Activated CD4-positive, alpha-beta T cell treated with anti-CD3 and anti-CD28 coated beads, Interleukin-2, amount 50 U/mL, for 4 hours (primary cell): ENCODE measurements at regions not wholly inside any gene's neighbourhood (a gene's known extent, or its start where the extent isn't known, plus 50 kb on each side); places are given as distances from the start of the nearest gene placed in this dataset.
A peak's percentile ranks its signal among the peaks of the same experiment; 100 is the strongest.
"Not testable (repeated sequence)": the region's sequence is repeated elsewhere in the genome, so short reads cannot be mapped to it uniquely, and the experiment has no call there.

Experiments used
- DNase-seq, 2 experiments: peaks; one replicate each; pipeline ENCODE4 v3.0.0-alpha.2; 2020

GRCh38 chr18:46229641-46230040 lies 125.5 kb downstream of the HAUS1 start:
- DNase-seq = not testable (repeated sequence)

GRCh38 chr18:46236156-46236555 lies 132.0 kb downstream of the HAUS1 start:
- DNase-seq = no peak

DNA sequence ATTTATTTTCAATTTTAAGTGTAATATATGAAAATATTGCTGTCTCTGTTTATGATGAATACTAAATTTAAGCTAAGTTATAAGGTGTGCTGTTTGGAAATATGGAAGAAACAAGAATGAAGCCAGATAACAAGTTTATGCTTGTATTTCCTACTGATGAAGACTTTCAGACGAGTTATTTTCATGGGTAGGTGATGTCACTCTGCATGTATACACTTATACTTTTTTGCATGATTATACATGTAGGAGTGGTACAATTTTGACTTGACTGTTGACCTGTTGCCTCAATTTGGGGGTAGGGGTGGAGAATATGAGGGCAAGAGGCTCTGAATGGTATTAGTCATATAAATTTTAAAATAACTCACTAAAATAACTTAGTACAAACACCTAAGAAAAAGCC lies 133.7 kb downstream of the HAUS1 start:
- DNase-seq = no peak

DNA sequence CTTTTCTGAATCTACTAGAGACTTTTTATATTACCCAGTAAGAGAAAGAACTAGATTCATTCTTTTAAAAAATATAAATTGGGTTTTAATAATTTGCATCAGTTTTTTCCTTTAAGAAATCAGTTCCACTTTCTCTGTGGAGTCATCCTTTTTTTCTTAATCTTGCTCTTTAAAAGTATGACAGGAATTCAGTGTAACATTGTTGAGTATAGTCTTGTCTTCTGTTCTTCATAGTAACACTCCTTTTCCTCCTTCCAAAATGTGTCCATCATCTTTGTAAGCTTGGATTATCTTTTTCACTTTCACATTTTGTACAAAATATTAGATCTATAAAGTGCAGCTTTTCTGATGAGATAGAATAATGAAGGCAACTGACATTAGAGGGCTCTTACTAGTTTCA lies 135.4 kb downstream of the HAUS1 start:
- DNase-seq = no peak

DNA sequence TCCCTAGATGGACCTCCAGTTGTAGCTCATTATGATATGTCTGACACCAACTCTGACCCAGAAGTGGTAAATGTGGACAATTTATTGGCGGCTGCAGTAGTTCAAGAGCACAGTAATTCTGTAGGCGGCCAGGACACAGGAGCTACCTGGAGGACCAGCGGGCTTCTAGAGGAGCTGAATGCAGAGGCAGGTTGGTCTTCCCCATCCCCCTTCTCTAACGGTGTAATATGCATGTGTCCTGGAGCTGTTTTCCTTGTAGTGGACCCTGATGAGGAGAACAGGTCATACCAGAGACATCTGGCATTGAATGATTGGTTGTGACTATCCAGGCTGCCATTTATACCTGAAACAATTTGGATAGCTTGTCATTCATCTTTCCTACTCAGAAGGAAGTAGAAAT lies 135.8 kb downstream of the HAUS1 start:
- DNase-seq = no peak

- not testable (repeated sequence) for DNase-seq
Measured at GRCh38 chr18:46241393-46241792, 137.2 kb downstream of the HAUS1 start.

GRCh38 chr18:46242183-46242582 lies 138.0 kb downstream of the HAUS1 start:
- DNase-seq = no peak

- no peak for DNase-seq
Measured at GRCh38 chr18:46243095-46243494, 138.9 kb downstream of the HAUS1 start.

- DNase-seq = no peak
Measured at GRCh38 chr18:46243673-46244072, 139.5 kb downstream of the HAUS1 start.

DNA sequence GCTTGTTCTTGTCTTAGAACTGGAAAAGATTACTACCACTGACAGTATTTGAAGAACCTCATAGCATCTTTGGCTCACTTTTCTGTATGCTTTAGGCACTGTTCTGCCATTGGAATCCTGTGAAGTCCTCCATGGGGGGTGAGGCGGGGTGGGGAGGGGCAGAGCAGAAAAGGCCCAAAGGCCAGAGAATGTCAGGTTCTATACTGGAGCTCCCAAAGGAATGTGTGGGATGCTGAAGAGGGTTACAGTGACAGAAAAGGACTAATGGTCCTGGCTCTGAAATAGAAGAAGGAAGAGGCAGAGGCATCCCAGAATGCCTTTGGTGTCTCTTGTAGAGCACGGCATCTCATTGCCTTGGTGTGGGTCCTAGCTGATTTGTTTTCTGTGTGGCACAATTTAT lies 141.9 kb downstream of the HAUS1 start:
- no peak for DNase-seq

DNA sequence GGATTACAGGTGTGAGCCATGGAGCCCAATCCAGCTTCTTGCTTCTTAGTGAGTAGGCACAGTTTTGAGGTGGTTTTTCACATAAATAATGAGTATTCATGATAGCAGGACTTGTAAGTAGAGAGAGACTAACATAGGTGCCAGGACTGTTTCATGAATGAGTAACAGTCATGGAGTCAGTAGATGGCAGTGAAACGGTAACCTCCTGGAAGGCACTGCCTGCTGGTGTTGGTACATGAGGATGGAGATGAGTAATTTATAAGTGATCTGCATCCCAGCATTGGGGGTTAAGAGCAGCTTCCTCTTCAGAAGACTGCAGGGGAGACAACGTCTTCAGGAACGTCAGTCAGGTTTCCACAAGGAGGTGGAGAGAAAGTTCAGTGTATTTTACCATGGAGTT lies 143.8 kb downstream of the HAUS1 start:
- no peak for DNase-seq

DNA sequence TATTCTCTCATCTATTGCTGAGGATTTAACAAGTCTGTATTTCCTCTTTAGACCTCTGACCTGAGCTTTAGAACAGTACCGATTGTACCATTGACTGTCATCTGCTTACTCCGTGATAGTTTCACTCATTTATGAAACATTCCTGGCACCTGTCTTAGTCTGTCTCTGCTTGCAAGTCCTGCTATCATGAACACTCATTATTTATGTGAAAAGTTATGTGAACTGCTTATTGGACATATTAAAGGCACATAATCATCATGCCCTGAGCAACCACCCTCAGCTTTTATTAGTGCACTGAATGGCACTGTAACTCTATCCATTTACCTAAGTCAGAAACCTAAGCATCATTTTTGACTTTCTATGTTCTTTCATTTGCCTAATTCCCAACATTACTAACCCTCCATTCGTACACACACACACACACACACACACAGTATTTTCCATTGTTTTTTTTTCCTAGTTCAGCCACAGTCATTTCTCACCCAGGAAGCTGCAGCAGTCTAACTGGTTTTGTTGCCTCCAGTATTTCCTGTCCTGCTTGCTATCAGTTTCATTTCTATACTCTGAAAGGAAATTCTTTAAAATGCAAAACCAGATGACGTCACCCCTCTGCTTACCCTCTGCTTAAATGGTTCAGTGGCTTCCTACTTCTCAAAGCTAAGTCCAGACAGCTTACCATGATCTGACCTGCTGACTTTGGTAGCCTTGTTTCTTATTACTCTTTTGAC lies 146.1 kb downstream of the HAUS1 start:
- DNase-seq = peak; percentile 25 to 33

DNA sequence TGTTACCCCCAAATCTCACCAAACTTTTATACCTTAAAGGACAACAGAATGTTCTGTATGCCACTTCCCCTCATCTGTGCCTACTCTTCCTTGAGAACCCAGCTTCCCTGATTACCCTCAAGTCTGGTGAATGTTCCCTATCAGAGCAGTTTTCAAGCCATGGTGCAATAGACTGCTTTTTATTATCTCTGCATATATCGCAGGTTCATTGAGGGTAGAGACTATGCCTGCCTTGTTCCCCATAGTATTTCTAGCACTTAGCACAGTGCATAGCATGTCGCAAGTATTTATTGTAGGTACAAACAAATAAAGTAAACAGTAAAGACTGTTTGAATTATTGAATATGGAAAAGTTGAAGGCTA lies 146.6 kb downstream of the HAUS1 start:
- no peak for DNase-seq

DNA sequence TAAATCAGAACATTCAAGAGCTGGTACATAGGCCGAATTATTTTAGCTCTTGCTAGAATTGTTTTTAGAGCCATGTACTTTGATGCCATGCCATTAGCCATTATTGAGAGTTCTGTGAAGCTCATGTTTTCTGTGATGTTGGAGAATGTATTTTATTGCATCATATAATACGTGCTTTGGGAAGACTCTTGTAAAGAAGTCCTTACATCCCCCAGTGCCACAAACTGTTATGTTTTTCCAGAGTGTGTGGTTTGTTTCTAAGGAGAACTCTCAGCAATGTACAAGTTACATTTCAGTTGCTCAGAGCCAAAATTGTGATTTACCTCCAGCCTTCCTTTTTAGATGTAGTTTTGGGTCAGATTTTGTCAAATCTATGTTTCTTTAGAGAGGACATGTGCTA lies 148.6 kb downstream of the HAUS1 start:
- no peak for DNase-seq

DNA sequence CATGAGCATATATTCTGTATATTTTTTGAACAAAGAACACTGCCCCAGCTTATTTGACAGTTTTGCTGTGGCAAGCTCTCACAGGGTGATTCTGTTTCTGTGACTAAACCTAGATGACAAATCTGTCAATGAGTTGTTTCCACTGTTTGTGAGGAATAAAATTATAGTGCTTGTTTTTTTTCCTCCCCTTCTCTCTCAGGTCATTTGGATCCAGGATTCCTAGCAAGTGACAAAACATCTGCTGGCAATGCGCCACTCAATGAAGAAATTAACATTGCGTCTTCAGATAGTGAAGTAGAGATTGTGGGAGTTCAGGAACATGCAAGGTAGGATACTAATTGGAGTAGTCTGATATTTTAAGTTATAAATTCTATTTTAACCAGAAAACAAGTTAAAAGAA lies 149.3 kb downstream of the HAUS1 start:
- no peak for DNase-seq

- no peak for DNase-seq
Measured at GRCh38 chr18:46256078-46256477, 151.9 kb downstream of the HAUS1 start.

- no peak for DNase-seq
Measured at GRCh38 chr18:46257366-46257765, 153.2 kb downstream of the HAUS1 start.

GRCh38 chr18:46260016-46260878 lies 156.1 kb downstream of the HAUS1 start:
- DNase-seq = no peak

GRCh38 chr18:46260879-46261143 lies 156.6 kb downstream of the HAUS1 start:
- DNase-seq = no peak

DNA sequence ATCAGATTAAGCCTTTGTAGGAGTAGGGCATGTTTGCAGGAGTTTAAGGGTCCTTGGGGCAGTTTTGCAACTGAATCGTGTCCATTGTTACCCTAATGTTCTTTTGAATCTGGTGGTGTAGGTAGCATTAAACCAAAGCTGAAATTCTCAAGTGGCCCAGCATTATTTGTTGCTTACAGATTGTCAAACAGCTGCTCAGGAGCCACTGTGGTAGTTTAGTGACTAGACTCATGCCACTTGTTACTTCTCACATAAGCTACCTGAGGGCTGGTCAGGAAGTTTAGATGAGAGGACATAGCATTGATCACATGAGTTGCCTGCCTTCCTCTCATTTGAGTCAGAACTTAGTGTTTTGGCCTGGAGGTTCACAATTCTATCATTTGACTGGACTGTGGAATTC lies 157.6 kb downstream of the HAUS1 start:
- no peak for DNase-seq

DNA sequence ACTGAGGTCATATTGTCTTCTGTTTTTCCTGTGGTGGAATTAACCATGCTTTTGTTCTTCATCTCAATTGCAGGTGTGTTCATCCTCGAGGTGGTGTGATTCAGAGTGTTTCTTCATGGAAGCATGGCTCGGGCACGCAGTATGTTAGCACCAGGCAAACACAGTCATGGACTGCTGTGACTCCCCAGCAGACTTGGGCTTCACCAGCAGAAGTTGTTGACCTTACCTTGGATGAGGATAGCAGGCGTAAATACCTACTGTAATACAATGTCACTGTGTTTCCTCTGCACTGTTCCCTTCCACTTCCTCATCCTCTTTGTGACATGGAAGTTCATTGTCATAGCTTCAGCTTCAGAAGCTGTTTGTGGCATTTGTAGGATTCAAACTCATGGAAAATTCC lies 158.7 kb downstream of the HAUS1 start:
- no peak for DNase-seq

- no peak for DNase-seq
Measured at GRCh38 chr18:46264255-46264654, 160.1 kb downstream of the HAUS1 start.

DNA sequence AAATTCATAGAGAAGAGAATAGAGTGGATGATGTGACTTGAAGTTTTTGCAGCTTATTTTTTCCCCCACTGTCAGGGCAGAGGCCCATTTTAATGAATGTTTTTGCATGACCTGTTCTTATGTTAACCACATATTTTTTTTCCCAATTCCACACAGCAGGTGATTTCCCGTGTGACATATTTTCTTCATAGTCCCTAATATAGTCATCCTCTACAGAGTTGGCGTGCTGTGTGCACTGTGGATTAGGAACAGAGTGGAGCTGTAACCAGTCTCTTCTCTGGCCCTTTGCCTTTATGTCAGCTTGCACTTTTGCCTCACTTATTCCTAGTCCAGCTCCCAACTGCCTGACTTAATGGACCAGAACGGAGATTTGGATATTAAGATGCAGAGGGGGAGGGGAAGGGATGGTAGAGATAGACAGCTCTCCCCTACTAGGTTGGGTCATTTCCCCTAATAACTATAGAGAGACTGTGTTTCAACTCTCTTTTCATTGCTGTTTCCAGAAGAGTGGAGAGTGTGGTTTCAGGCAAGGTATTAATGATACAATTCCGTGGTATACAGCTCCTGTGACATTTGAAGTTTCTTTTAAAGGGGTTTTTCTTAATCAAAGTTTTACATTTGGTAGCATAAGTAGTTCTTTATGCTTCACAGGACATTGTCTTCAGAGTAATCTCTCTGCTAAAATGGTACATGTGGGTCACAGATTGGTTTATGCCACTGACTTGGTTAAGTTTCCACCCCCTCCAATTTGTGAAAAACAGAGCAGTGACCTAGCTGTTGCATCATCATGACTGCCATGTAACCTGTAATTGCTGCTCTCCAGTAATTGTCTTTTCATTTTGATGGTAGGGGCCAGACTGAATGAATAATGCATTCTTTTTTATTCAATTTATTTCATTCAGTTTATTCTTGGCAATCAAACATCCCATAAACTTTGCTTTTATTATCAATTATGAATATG lies 161.3 kb downstream of the HAUS1 start:
- DNase-seq = no peak

DNA sequence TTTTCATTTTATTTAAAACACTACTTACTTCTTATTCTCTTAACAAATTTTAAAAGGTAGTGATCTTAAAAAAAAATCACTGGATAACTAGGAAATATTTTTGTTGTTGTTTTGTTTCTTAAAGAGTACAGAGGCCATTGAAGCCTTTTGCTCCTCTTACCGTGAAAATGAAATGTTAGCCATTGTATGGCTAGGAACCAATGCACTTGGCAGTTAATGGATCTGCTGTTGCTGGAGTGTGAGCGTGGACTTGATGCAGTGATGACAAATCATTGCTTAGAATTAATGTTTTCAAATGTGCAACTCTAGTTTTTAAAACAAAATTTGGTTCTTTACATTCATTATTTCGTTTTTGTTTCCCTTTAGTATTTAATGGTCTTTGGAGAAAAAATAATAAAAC lies 162.3 kb downstream of the HAUS1 start:
- no peak for DNase-seq
